HCT116 (cell line): ENCODE measurements at regions not wholly inside any gene's neighbourhood (a gene's known extent, or its start where the extent isn't known, plus 50 kb on each side); places are given as distances from the start of the nearest gene placed in this dataset.

Experiments used
- ATAC-seq: fragments of 200-7000 bp; cut with Tn5 transposase; 2 replicates; pipeline ENCODE4 v1.9.1; 2020; ENCODE audit warnings: mild to moderate bottlenecking, moderate library complexity
- BruUV-seq: library from RNA; stranded (reverse); fragments of 400-500 nt; replicated peaks from 2 replicates; lab custom pipeline; 2021; lab: Mats Ljungman, UMichigan
- CTCF ChIA-PET: fragments of 300-600 bp; sonication (Branson Sonifier 250); formaldehyde crosslinking; loops from one replicate; lab custom pipeline; 2021; ENCODE audit warnings: antibody characterized with exemption; lab: Charles Lee
- POLR2A ChIA-PET: fragments of 300-600, 350-600 bp; sonication (Branson Sonifier 250); formaldehyde crosslinking; loops from one replicate; lab custom pipeline; 2021; ENCODE audit warnings: antibody characterized with exemption; lab: Charles Lee
- RAD21 ChIA-PET, 2 experiments: fragments of 300-600 bp; sonication (Branson Sonifier 250); formaldehyde crosslinking; loops; one replicate each; lab custom pipeline; 2023; ENCODE audit warnings: low total read pairs in 2 of 2; ENCODE audit not compliant: uncharacterized antibody in 2 of 2, unreplicated experiment in 2 of 2, low non-redundant PET in 1 of 2; lab: Charles Lee
- DNase-seq: peaks from one replicate; pipeline ENCODE4 v3.0.0-alpha.2; 2010; ENCODE audit warnings: low read depth, low spot score
- H2AFZ ChIP-seq: fragments of 200-600 bp; shearing (Covaris generic), sonication (generic); 2 replicates; pipeline ENCODE4 v1.6.1; 2017; ENCODE audit warnings: low read depth, mixed run types, mixed read lengths, antibody characterized with exemption, low read length; ENCODE audit not compliant: poor library complexity, severe bottlenecking
- H3K27ac ChIP-seq: 2 replicates; pipeline ENCODE4 v1.5.1; 2012; ENCODE audit warnings: low read depth, low read length
- H3K27me3 ChIP-seq: fragments of 200-600 bp; sonication (generic); 2 replicates; pipeline ENCODE4 v1.6.1; 2016; ENCODE audit warnings: mixed run types, low read length, mixed read lengths; ENCODE audit not compliant: insufficient read depth
- H3K36me3 ChIP-seq, 2 experiments: fragments of 200-500 bp in 1 of 2; fragments of 200-600 bp in 1 of 2; sonication (Bioruptor generic) in 1 of 2; sonication (generic) in 1 of 2; 2 replicates each; pipeline versions ENCODE4 v1.5.1 to v1.6.1; 2014 to 2016; ENCODE audit warnings: low read length in 2 of 2, inconsistent platforms in 1 of 2, mixed read lengths in 1 of 2, mixed run types in 1 of 2; ENCODE audit not compliant: insufficient read depth in 2 of 2, control insufficient read depth in 1 of 2
- H3K4me1 ChIP-seq, 2 experiments: fragments of 200-600 bp in 1 of 2; sonication (generic) in 1 of 2; 2 replicates each; pipeline versions ENCODE4 v1.5.1 to v1.6.1; 2012 to 2017; ENCODE audit warnings: low read length in 2 of 2, inconsistent platforms in 1 of 2, mild to moderate bottlenecking in 1 of 2, mixed read lengths in 1 of 2, mixed run types in 1 of 2, moderate library complexity in 1 of 2; ENCODE audit not compliant: insufficient read depth in 2 of 2, control insufficient read depth in 1 of 2
- H3K4me2 ChIP-seq: fragments of 200-600 bp; sonication (generic); 2 replicates; pipeline ENCODE4 v1.6.1; 2017; ENCODE audit warnings: mixed run types, low read length, mixed read lengths
- H3K4me3 ChIP-seq, 2 experiments: fragments of 200-600 bp in 1 of 2; sonication (generic) in 1 of 2; replicated peaks in 1 of 2; 2 replicates each; pipeline ENCODE4 v1.5.1; 2011 to 2016; ENCODE audit warnings: low read length in 2 of 2, control low read depth in 1 of 2, low read depth in 1 of 2, mild to moderate bottlenecking in 1 of 2, mixed read lengths in 1 of 2, mixed run types in 1 of 2
- H3K79me2 ChIP-seq: fragments of 200-600 bp; sonication (generic); 2 replicates; pipeline ENCODE4 v1.6.1; 2017; ENCODE audit warnings: mild to moderate bottlenecking, mixed run types, low read length, moderate library complexity, mixed read lengths; ENCODE audit not compliant: insufficient read depth
- H3K9ac ChIP-seq: fragments of 200-600 bp; sonication (generic); 2 replicates; pipeline ENCODE4 v1.6.1; 2016; ENCODE audit warnings: low read length, mixed read lengths
- H3K9me2 ChIP-seq: fragments of 200-600 bp; sonication (generic), shearing (Covaris generic); 2 replicates; pipeline ENCODE4 v1.6.1; 2017; ENCODE audit warnings: mixed run types, mild to moderate bottlenecking, moderate library complexity; ENCODE audit not compliant: insufficient read depth
- H3K9me3 ChIP-seq, 2 experiments: fragments of 200-500 bp in 1 of 2; fragments of 200-600 bp in 1 of 2; sonication (Bioruptor generic) in 1 of 2; sonication (generic) in 1 of 2; 2 replicates each; pipeline ENCODE4 v1.6.1; 2014 to 2017; ENCODE audit warnings: low read length in 2 of 2, mixed read lengths in 2 of 2, inconsistent platforms in 1 of 2, low read depth in 1 of 2, mild to moderate bottlenecking in 1 of 2, mixed run types in 1 of 2, moderate library complexity in 1 of 2; ENCODE audit not compliant: control insufficient read depth in 1 of 2, insufficient read depth in 1 of 2
- H4K20me1 ChIP-seq: fragments of 200-600 bp; sonication (generic), shearing (Covaris generic); 2 replicates; pipeline ENCODE4 v1.6.1; 2017; ENCODE audit warnings: mixed run types, mild to moderate bottlenecking, moderate library complexity; ENCODE audit not compliant: insufficient read depth
- CBX3 ChIP-seq: IDR thresholded peaks from 2 replicates; pipeline ENCODE4 v1.6.1; 2012; ENCODE audit warnings: low read depth
- EZH2 ChIP-seq: fragments of 200-600 bp; sonication (generic); IDR thresholded peaks from 2 replicates; pipeline ENCODE4 v1.6.1; 2017; ENCODE audit warnings: antibody characterized with exemption, mixed run types
- EZH2phosphoT487 ChIP-seq: fragments of 200-600 bp; IDR thresholded peaks from 2 replicates; pipeline ENCODE4 v1.6.1; 2018; ENCODE audit warnings: antibody characterized with exemption, borderline replicate concordance
- JUND ChIP-seq: IDR thresholded peaks from 2 replicates; pipeline ENCODE4 v1.6.1; 2012
- POLR2AphosphoS5 ChIP-seq: IDR thresholded peaks from 2 replicates; pipeline ENCODE4 v1.6.1; 2011; ENCODE audit warnings: mild to moderate bottlenecking, low read depth, low read length, moderate library complexity
- REST ChIP-seq: IDR thresholded peaks from 2 replicates; pipeline ENCODE4 v1.6.1; 2012; ENCODE audit warnings: low read depth
- SIN3A ChIP-seq: IDR thresholded peaks from 2 replicates; pipeline ENCODE4 v1.6.1; 2012; ENCODE audit warnings: low read depth
- SP1 ChIP-seq: IDR thresholded peaks from 2 replicates; pipeline ENCODE4 v1.6.1; 2012; ENCODE audit warnings: low read depth
- TCF7L2 ChIP-seq: IDR thresholded peaks from 2 replicates; pipeline ENCODE4 v1.7.0; 2011; ENCODE audit warnings: borderline replicate concordance, inconsistent platforms; ENCODE audit not compliant: insufficient read depth, insufficient read length; ENCODE audit errors: extremely low read depth
- YY1 ChIP-seq: IDR thresholded peaks from 2 replicates; pipeline ENCODE4 v1.6.1; 2011; ENCODE audit warnings: low read length, low read depth, moderate library complexity, mild to moderate bottlenecking; ENCODE audit not compliant: insufficient replicate concordance; ENCODE audit errors: extremely low read depth
- ZNF274 ChIP-seq: fragments of 200-500 bp; sonication (Bioruptor generic); IDR thresholded peaks from 2 replicates; pipeline ENCODE4 v1.6.1; 2014; ENCODE audit warnings: mild to moderate bottlenecking, low read depth, low read length, inconsistent platforms
- intact Hi-C: fragments of 100-400 bp; cut with micrococcal nuclease; formaldehyde crosslinking; loops from 2 replicates; pipeline ENCODE4 v1.10.0; 2022
- TF ChIP-seq, protein P1 (sequence below), 3 experiments: fragments of 200-600 bp in 1 of 3; sonication (generic) in 1 of 3; IDR thresholded peaks in 2 of 3; conservative IDR thresholded peaks in 1 of 3; 2 replicates each; pipeline ENCODE4 v1.5.1; 2012 to 2017; ENCODE audit warnings: low read depth in 2 of 3, low read length in 2 of 3, antibody characterized with exemption in 1 of 3, borderline replicate concordance in 1 of 3, control low read depth in 1 of 3, mild to moderate bottlenecking in 1 of 3, mixed read lengths in 1 of 3, mixed run types in 1 of 3, moderate library complexity in 1 of 3; ENCODE audit not compliant: insufficient read depth in 1 of 3

- no peak for TF ChIP-seq REST
- TF ChIP-seq, protein P1, sequence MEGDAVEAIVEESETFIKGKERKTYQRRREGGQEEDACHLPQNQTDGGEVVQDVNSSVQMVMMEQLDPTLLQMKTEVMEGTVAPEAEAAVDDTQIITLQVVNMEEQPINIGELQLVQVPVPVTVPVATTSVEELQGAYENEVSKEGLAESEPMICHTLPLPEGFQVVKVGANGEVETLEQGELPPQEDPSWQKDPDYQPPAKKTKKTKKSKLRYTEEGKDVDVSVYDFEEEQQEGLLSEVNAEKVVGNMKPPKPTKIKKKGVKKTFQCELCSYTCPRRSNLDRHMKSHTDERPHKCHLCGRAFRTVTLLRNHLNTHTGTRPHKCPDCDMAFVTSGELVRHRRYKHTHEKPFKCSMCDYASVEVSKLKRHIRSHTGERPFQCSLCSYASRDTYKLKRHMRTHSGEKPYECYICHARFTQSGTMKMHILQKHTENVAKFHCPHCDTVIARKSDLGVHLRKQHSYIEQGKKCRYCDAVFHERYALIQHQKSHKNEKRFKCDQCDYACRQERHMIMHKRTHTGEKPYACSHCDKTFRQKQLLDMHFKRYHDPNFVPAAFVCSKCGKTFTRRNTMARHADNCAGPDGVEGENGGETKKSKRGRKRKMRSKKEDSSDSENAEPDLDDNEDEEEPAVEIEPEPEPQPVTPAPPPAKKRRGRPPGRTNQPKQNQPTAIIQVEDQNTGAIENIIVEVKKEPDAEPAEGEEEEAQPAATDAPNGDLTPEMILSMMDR (IDR thresholded peaks at IDR 0.05 in 2 of 3, conservative IDR thresholded peaks at IDR 0.05 in 1 of 3; ENCODE audit: borderline replicate concordance in 1 of 3, insufficient read depth in 1 of 3, low read depth in 2 of 3, low read length in 2 of 3): no peak
- TF ChIP-seq JUND: no peak
- no peak for TF ChIP-seq ZNF274
These were observed 228.9 kb downstream of the KBTBD8 start (continued) for GRCh38 chr3:67227030-67227429.

DNA sequence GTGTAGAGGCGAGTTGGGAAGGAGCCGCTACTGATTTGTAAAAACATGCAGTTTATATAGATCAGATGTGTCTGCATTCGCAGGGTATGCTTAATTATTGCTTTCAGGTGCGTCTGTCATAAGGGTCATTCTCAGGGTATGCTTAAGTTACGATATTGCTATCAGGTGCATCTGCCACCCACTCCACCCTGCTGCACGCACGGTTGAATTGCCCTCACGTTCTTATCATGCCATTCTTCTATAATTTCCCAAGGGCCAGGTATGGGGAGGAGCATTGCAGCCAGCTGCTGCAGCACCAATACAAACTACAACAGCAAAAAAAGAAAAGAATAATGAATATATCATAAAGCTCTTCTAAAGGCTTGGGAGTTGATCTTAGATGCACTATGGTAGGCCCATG, 230.0 kb downstream of the KBTBD8 start:
- Histone ChIP-seq H3K9me2 (no peaks in the 10 kb centered on the region), H3K27me3 (peaks cover 20% of the 10 kb centered on the region; the same call in 1 of the 2 replicates), H3K9ac (no peak overlapping the region), H3K36me3 (no peaks in the 10 kb centered on the region), H3K9me3 (no peaks in the 10 kb centered on the region), H3K4me3 (no peak overlapping the region), H3K79me2 (no peaks in the 10 kb centered on the region), H4K20me1 (no peaks in the 10 kb centered on the region), H3K4me1 (no peaks in the 10 kb centered on the region), H2AFZ (no peak overlapping the region), H3K4me2 (no peak overlapping the region), H3K27ac (no peak overlapping the region)
- DNase-seq (no peak), ATAC-seq (no peak)
- BruUV-seq: no TSS peak
- ChIA-PET CTCF (no interaction called here), POLR2A (no interaction called here), RAD21 (no interaction called here)
- intact Hi-C loops: no loop called here
- TF ChIP-seq YY1 (no peak), SP1 (no peak), EZH2 (no peak), ZNF274 (no peak), EZH2phosphoT487 (no peak), CBX3 (no peak), SIN3A (no peak), REST (no peak), JUND (no peak), TCF7L2 (no peak), POLR2AphosphoS5 (no peak)
- TF ChIP-seq, protein P1 (IDR thresholded peaks at IDR 0.05 in 2 of 3, conservative IDR thresholded peaks at IDR 0.05 in 1 of 3; ENCODE audit: borderline replicate concordance in 1 of 3, insufficient read depth in 1 of 3, low read depth in 2 of 3, low read length in 2 of 3): no peak
